Fibroblast of pulmonary artery (primary cell): ENCODE measurements at regions not wholly inside any gene's neighbourhood (a gene's known extent, or its start where the extent isn't known, plus 50 kb on each side); places are given as distances from the start of the nearest gene placed in this dataset.
A peak's percentile ranks its signal among the peaks of the same experiment; 100 is the strongest.

Source experiments
- DNase-seq: peaks from one replicate; pipeline ENCODE4 v3.0.0-alpha.2; 2010; ENCODE audit warnings: low read depth
- H3K4me3 ChIP-seq: replicated peaks from 2 replicates; pipeline ENCODE4 v1.5.1; 2011; ENCODE audit warnings: low read depth, mild to moderate bottlenecking, control low read depth, low read length, moderate library complexity
- TF ChIP-seq, protein P1 (sequence below): IDR thresholded peaks from 2 replicates; pipeline ENCODE4 v1.5.1; 2011; ENCODE audit warnings: mild to moderate bottlenecking, control low read depth, low read length, inconsistent platforms; ENCODE audit errors: missing control alignments

DNA sequence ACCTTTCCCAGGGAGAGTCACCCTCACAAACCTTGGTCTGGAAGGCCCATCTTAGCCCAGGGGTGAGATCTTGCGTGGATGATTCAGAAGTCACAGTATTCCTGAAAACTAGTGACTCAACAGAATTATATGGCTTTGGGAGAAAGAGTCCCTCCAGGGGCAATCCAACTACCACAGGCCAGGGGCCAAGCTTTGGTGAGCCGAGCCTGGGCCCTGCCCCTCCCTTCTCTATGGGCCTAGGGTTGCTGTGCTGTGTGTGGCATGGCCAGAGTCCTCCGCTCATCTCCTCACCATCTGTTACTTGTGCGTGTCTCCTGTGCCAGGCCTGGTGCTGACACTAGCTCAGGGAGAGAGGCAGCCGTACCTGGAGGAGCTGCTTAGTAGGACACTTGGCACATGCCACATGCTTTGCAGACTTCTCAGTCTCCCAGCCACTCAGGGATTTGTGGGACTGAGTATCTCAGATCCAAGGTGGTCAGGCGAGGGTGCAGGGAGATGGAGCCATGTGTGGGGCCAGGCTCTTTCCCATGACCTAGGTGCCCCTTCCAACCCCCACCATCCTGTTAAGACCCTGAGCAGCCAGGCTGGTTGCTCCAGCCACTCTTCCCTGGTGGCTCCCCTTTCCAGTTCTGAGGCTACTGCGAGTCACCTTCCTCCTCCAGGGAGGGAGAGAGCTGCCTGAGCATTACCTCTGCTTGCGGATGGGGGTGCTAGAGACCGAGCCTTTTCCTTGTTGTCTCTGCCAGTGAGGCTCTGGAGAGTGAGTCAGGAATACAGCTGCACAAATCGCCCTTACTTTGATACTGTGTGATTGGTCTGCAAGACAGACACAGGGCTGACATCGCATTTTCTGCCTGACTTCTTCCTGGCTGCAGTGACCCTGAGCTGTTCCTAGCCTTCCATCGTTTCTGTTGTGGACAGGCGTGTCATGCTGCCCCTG lies 94.1 kb downstream of the SLC25A47 start:
- H3K4me3 ChIP-seq = no peak overlapping the region
- DNase-seq = peak; percentile 91
- TF ChIP-seq, protein P1, sequence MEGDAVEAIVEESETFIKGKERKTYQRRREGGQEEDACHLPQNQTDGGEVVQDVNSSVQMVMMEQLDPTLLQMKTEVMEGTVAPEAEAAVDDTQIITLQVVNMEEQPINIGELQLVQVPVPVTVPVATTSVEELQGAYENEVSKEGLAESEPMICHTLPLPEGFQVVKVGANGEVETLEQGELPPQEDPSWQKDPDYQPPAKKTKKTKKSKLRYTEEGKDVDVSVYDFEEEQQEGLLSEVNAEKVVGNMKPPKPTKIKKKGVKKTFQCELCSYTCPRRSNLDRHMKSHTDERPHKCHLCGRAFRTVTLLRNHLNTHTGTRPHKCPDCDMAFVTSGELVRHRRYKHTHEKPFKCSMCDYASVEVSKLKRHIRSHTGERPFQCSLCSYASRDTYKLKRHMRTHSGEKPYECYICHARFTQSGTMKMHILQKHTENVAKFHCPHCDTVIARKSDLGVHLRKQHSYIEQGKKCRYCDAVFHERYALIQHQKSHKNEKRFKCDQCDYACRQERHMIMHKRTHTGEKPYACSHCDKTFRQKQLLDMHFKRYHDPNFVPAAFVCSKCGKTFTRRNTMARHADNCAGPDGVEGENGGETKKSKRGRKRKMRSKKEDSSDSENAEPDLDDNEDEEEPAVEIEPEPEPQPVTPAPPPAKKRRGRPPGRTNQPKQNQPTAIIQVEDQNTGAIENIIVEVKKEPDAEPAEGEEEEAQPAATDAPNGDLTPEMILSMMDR = peak; percentile 93

DNA sequence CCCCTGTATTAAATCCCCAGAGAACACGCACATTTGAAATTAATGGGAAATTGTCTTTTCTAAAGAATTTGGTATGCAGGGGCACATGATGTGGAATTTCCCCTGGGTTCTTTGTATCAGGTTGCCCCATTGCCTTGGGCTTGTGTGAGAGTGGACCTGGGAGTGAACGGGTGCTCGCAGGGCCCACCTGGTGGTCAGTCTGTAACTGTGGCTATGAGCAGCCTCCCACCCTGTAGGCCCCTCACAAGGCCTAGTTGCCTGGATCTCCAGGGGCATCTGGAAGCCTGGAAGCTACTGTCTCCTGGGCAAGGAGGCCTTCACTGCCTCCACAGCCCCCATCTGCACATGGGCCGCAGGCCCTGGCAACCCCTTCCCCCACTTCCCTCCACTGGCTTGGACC lies 96.7 kb downstream of the SLC25A47 start:
- no peak overlapping the region for H3K4me3 ChIP-seq
- TF ChIP-seq, protein P1 = no peak
- DNase-seq = no peak

DNA sequence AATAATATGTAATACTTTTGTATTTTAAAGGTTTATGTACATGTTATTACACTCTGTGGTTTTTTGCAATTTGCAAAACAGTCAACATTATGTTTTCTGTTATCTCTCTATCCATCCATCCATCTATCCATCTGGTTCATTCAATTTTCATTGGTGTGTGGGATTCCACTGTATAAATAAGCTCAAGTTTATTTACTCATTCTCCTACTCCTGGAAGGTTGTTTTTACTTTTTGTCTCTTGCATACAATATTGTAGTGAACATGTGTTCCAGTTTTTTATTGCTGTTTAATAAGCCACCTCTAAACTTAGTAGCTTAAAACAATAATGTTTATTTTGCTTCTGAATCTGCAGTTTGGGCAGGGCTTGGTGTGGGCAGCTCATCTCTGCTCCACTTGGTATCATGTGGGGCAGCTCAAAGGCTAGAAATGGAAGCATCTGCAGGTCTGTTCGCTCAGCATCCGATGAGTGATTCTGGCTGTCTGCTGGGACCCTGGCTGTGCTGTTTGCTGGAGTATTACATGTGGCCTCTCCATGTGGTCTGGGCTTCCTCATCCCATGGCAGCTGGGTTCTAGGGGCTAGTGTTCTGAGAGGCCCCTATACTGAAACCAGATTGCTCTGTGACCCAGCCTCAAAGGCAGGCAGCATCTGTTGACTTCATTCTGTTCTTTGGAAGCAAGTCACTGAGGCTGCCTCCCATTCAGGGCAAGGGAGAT lies 98.8 kb downstream of the SLC25A47 start:
- TF ChIP-seq, protein P1 = no peak
- no peak for DNase-seq
- H3K4me3 ChIP-seq = no peak overlapping the region

DNA sequence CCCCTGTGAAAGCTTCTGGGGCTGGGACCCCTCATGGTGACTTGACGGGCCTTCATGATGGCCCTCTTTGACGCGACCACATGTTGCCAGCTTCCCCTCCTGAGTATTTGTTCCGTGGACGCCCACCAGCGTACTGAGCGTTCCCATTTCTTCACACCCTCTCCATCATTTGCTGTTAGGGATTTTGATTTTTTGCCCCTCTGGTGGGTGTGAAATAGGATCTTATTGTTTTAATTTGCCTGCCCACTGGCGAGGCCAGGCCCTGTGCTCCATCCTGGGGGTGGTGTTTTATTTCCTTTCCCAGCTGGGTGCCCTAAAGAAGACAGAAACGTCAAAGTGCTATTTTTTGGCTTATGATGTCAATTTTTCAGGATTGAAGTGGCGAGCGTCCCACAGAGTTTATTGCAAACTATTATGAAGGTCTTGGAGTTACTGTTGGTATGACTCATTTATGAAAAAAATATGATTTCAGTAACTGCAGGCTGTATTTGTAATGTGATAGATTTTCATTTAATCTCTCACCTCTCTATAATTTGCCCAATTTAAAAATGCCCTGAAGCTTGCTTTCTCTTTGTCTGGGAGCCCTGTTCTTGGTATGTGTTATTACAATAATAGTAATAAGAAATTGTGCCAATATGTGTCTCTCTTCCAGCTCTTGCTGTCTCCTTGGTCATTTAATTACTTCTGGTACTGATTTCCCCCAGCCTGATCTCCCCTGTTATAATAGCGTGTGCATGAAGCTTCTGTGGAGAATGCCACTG lies 99.6 kb downstream of the SLC25A47 start:
- H3K4me3 ChIP-seq = no peak overlapping the region
- no peak for DNase-seq
- TF ChIP-seq, protein P1 = no peak

DNA sequence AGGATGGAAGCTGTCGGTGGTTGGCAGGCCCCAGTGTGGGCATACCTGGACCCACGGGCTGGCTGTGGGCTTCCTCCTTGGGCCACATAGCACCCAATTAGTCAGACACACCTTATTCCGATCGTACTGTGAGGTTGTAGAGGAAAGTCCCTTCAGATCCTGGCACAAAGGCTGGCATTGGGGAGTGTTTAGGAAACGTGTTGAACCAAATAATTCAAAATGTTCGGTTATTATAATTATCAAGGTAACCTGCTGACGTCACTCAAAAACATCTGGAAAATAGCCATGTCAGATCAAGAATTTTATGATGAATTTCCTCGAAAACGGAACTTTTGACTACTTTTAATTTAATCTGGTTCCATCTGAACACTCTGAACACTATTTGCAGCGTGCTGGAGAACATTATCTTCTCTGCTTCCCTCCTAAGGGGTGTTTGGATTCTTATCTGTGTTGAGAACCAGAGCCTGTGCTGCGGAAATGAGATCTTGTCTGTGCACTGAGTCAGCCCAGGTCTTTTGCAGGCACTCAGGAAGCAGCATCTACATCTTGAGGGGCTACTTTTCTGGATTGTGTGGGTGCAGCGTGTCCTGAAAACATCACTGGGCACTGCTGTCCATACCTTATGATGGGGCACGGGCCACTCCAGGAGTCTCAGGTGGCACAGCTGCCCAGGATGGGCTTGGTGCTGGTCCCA lies 100.3 kb downstream of the SLC25A47 start:
- TF ChIP-seq, protein P1 = no peak
- no peak overlapping the region for H3K4me3 ChIP-seq
- no peak for DNase-seq
